Mesenchymal stem cell (in vitro differentiated cells and primary cell): ENCODE measurements at regions not wholly inside any gene's neighbourhood (a gene's known extent, or its start where the extent isn't known, plus 50 kb on each side); places are given as distances from the start of the nearest gene placed in this dataset.

Source experiments
- DNase-seq: peaks from one replicate; pipeline ENCODE4 v3.0.0-alpha.2; 2013
- H2AFZ ChIP-seq: one replicate; pipeline ENCODE4 v1.6.1; 2013; ENCODE audit warnings: low read depth, mild to moderate bottlenecking, control low read depth, inconsistent platforms, low read length, moderate library complexity
- H2AK5ac ChIP-seq: 2 replicates; pipeline ENCODE4 v1.6.1; 2013; ENCODE audit warnings: low read length, moderate library complexity, mild to moderate bottlenecking, inconsistent platforms; ENCODE audit not compliant: severe bottlenecking
- H2BK120ac ChIP-seq: one replicate; pipeline ENCODE4 v1.6.1; 2013; ENCODE audit warnings: low read depth, mild to moderate bottlenecking, inconsistent platforms, low read length, moderate library complexity
- H2BK12ac ChIP-seq, 2 experiments: one replicate each; pipeline ENCODE4 v1.6.1; 2013; ENCODE audit warnings: inconsistent platforms in 2 of 2, low read length in 2 of 2, mild to moderate bottlenecking in 2 of 2, moderate library complexity in 2 of 2, control low read depth in 1 of 2
- H2BK15ac ChIP-seq: one replicate; pipeline ENCODE4 v1.6.1; 2013; ENCODE audit warnings: mild to moderate bottlenecking, low read depth, inconsistent platforms; ENCODE audit not compliant: poor library complexity, severe bottlenecking
- H2BK5ac ChIP-seq: 2 replicates; pipeline ENCODE4 v1.6.1; 2013; ENCODE audit warnings: low read depth, mild to moderate bottlenecking, low read length, control low read depth, inconsistent platforms; ENCODE audit not compliant: poor library complexity, severe bottlenecking
- H3K14ac ChIP-seq, 2 experiments: one replicate each; pipeline ENCODE4 v1.6.1; 2013; ENCODE audit warnings: inconsistent platforms in 2 of 2, low read length in 2 of 2, control low read depth in 1 of 2, mild to moderate bottlenecking in 1 of 2, moderate library complexity in 1 of 2
- H3K18ac ChIP-seq, 2 experiments: one replicate each; pipeline ENCODE4 v1.6.1; 2013; ENCODE audit warnings: inconsistent platforms in 2 of 2, low read length in 2 of 2, control low read depth in 1 of 2, low read depth in 1 of 2, mild to moderate bottlenecking in 1 of 2
- H3K23ac ChIP-seq, 2 experiments: one replicate each; pipeline ENCODE4 v1.6.1; 2013; ENCODE audit warnings: inconsistent platforms in 2 of 2, low read length in 2 of 2, mild to moderate bottlenecking in 2 of 2, moderate library complexity in 2 of 2, control low read depth in 1 of 2
- H3K27ac ChIP-seq: 2 replicates; pipeline ENCODE4 v1.5.1; 2013; ENCODE audit warnings: mild to moderate bottlenecking, moderate library complexity, low read length, control low read depth, inconsistent platforms; ENCODE audit not compliant: poor library complexity, severe bottlenecking
- H3K27me3 ChIP-seq, 2 experiments: 2 replicates each; pipeline versions ENCODE4 v1.6.1 to v1.7.0; 2013; ENCODE audit warnings: low read length in 2 of 2, mild to moderate bottlenecking in 2 of 2, moderate library complexity in 2 of 2, control low read depth in 1 of 2, inconsistent platforms in 1 of 2; ENCODE audit not compliant: control insufficient read depth in 1 of 2, insufficient read depth in 1 of 2
- H3K36me3 ChIP-seq, 2 experiments: 2 replicates each; pipeline versions ENCODE4 v1.6.1 to v1.7.0; 2013; ENCODE audit warnings: low read length in 2 of 2, control low read depth in 1 of 2, inconsistent platforms in 1 of 2, low read depth in 1 of 2, mild to moderate bottlenecking in 1 of 2; ENCODE audit not compliant: insufficient read depth in 2 of 2, control insufficient read depth in 1 of 2
- H3K4ac ChIP-seq, 2 experiments: one replicate each; pipeline ENCODE4 v1.6.1; 2013; ENCODE audit warnings: inconsistent platforms in 2 of 2, low read length in 2 of 2, mild to moderate bottlenecking in 2 of 2, moderate library complexity in 2 of 2, control low read depth in 1 of 2, low read depth in 1 of 2
- H3K4me1 ChIP-seq: 2 replicates; pipeline ENCODE4 v1.6.1; 2013; ENCODE audit warnings: low read depth, low read length, control low read depth; ENCODE audit not compliant: control insufficient read depth, insufficient read depth
- H3K4me2 ChIP-seq: 2 replicates; pipeline ENCODE4 v1.6.1; 2013; ENCODE audit warnings: low read length, mild to moderate bottlenecking, inconsistent platforms; ENCODE audit not compliant: poor library complexity, severe bottlenecking
- H3K4me3 ChIP-seq, 2 experiments: 2 replicates each; pipeline versions ENCODE4 v1.5.1 to v1.7.0; 2013; ENCODE audit warnings: low read length in 2 of 2, mild to moderate bottlenecking in 2 of 2, control low read depth in 1 of 2, low read depth in 1 of 2; ENCODE audit not compliant: insufficient read depth in 1 of 2
- H3K79me1 ChIP-seq: replicated peaks from 2 replicates; pipeline ENCODE4 v1.6.1; 2013; ENCODE audit warnings: mild to moderate bottlenecking, control low read depth, low read length, inconsistent platforms; ENCODE audit not compliant: poor library complexity, severe bottlenecking
- H3K9ac ChIP-seq: 2 replicates; pipeline ENCODE4 v1.7.0; 2013; ENCODE audit warnings: mild to moderate bottlenecking, low read length, moderate library complexity
- H3K9me3 ChIP-seq: 2 replicates; pipeline ENCODE4 v1.7.0; 2013; ENCODE audit warnings: mild to moderate bottlenecking, low read length; ENCODE audit not compliant: control insufficient read depth
- H4K8ac ChIP-seq: one replicate; pipeline ENCODE4 v1.6.1; 2013; ENCODE audit warnings: inconsistent platforms, mild to moderate bottlenecking, low read length, moderate library complexity
- H4K91ac ChIP-seq: one replicate; pipeline ENCODE4 v1.6.1; 2013; ENCODE audit warnings: mild to moderate bottlenecking, low read length, inconsistent platforms
- WGBS: methylation state at CpG from one replicate; pipeline ENCODE4 v1.1.7; 2013; ENCODE audit warnings: mixed read lengths; 5-methylcytosine and 5-hydroxymethylcytosine counted together

- Histone ChIP-seq H3K27me3 (peaks cover 0 to 5% of the 10 kb centered on the region in 2 experiments), H3K23ac (no peak overlapping the region), H4K91ac (no peak overlapping the region), H2BK12ac (no peak overlapping the region), H2BK120ac (no peak overlapping the region), H3K4me2 (no peak overlapping the region), H3K4ac (no peak overlapping the region), H2AFZ (no peak overlapping the region), H3K27ac (no peak overlapping the region), H2BK5ac (no peak overlapping the region), H3K9me3 (peaks cover 3% of the 10 kb centered on the region), H3K9ac (no peak overlapping the region), H3K18ac (no peak overlapping the region), H3K4me3 (no peak overlapping the region), H3K36me3 (no peaks in the 10 kb centered on the region), H4K8ac (no peak overlapping the region), H2AK5ac (no peak overlapping the region), H3K14ac (no peak overlapping the region), H3K4me1 (no peaks in the 10 kb centered on the region), H3K79me1 (no peaks in the 10 kb centered on the region), H2BK15ac (no peak overlapping the region)
- DNase-seq = no peak
- WGBS = 100% methylated on average over 1 of the region's 4 CpGs
Measured at GRCh38 chr7:50923476-50923875, 140.8 kb upstream of the GRB10 start.

- Histone ChIP-seq H3K14ac (no peak overlapping the region), H3K4me3 (no peak overlapping the region), H3K4me2 (no peak overlapping the region), H2BK5ac (no peak overlapping the region), H2AK5ac (no peak overlapping the region), H4K8ac (no peak overlapping the region), H2BK12ac (no peak overlapping the region), H2BK15ac (no peak overlapping the region), H3K9ac (no peak overlapping the region), H3K27ac (no peak overlapping the region), H3K36me3 (no peaks in the 10 kb centered on the region), H4K91ac (no peak overlapping the region), H3K4me1 (no peaks in the 10 kb centered on the region), H3K4ac (no peak overlapping the region), H2AFZ (no peak overlapping the region), H2BK120ac (no peak overlapping the region), H3K23ac (no peak overlapping the region), H3K9me3 (peaks cover 3% of the 10 kb centered on the region), H3K27me3 (peaks cover 0 to 5% of the 10 kb centered on the region in 2 experiments), H3K18ac (no peak overlapping the region), H3K79me1 (no peaks in the 10 kb centered on the region)
- 87% methylated on average over 3 of the region's 4 CpGs for WGBS
- DNase-seq = no peak
Measured at GRCh38 chr7:50921114-50921813, 138.6 kb upstream of the GRB10 start.

- Histone ChIP-seq H3K18ac (no peak overlapping the region), H3K4me3 (no peak overlapping the region), H3K4me1 (no peaks in the 10 kb centered on the region), H3K27me3 (peaks cover 0 to 5% of the 10 kb centered on the region in 2 experiments), H2AFZ (no peak overlapping the region), H4K91ac (no peak overlapping the region), H3K4ac (no peak overlapping the region), H3K36me3 (no peaks in the 10 kb centered on the region), H2AK5ac (no peak overlapping the region), H3K9me3 (peaks cover 3% of the 10 kb centered on the region), H2BK15ac (no peak overlapping the region), H2BK120ac (no peak overlapping the region), H3K23ac (no peak overlapping the region), H3K79me1 (no peaks in the 10 kb centered on the region), H3K14ac (no peak overlapping the region), H3K4me2 (no peak overlapping the region), H2BK12ac (no peak overlapping the region), H3K27ac (no peak overlapping the region), H3K9ac (no peak overlapping the region), H2BK5ac (no peak overlapping the region), H4K8ac (no peak overlapping the region)
- no peak for DNase-seq
- 75% methylated on average over 7 of the region's 7 CpGs for WGBS
Measured at GRCh38 chr7:50920031-50920635, 137.4 kb upstream of the GRB10 start.

- H2BK120ac ChIP-seq = no peak overlapping the region
- no peak overlapping the region for H3K27ac ChIP-seq
- H3K4me1 ChIP-seq = no peaks in the 10 kb centered on the region
- no peak overlapping the region for H2AFZ ChIP-seq
- H4K8ac ChIP-seq = no peak overlapping the region
- H3K23ac ChIP-seq = no peak overlapping the region
- H3K18ac ChIP-seq = no peak overlapping the region
- H2AK5ac ChIP-seq = no peak overlapping the region
- no peak overlapping the region for H2BK12ac ChIP-seq
- no peak overlapping the region for H3K4me2 ChIP-seq
- H3K4me3 ChIP-seq = no peak overlapping the region
- peaks cover 0 to 3% of the 10 kb centered on the region in 2 experiments for H3K27me3 ChIP-seq
- no peak overlapping the region for H2BK15ac ChIP-seq
- no peak for DNase-seq
- no peak overlapping the region for H2BK5ac ChIP-seq
- H3K4ac ChIP-seq = no peak overlapping the region
- peaks cover 3% of the 10 kb centered on the region for H3K9me3 ChIP-seq
- no peak overlapping the region for H3K14ac ChIP-seq
- H3K9ac ChIP-seq = no peak overlapping the region
- no peaks in the 10 kb centered on the region for H3K79me1 ChIP-seq
- WGBS = 82% methylated on average over 5 of the region's 5 CpGs
- no peak overlapping the region for H4K91ac ChIP-seq
- H3K36me3 ChIP-seq = no peaks in the 10 kb centered on the region
Measured at GRCh38 chr7:50915621-50916020, 132.9 kb upstream of the GRB10 start.
